BLaER1 (cell line): ENCODE measurements at regions not wholly inside any gene's neighbourhood (a gene's known extent, or its start where the extent isn't known, plus 50 kb on each side); places are given as distances from the start of the nearest gene placed in this dataset.

ENCODE experiments used
- H3K27ac ChIP-seq: shearing (Covaris generic); formaldehyde crosslinking; 2 replicates; pipeline ENCODE4 v1.8.1; 2022
- H3K27me3 ChIP-seq: shearing (Covaris generic); formaldehyde crosslinking; 2 replicates; pipeline ENCODE4 v1.8.1; 2022
- H3K36me3 ChIP-seq: shearing (Covaris generic); formaldehyde crosslinking; 2 replicates; pipeline ENCODE4 v1.8.1; 2022
- H3K4me1 ChIP-seq: shearing (Covaris generic); formaldehyde crosslinking; 2 replicates; pipeline ENCODE4 v1.8.1; 2022
- H3K4me2 ChIP-seq: shearing (Covaris generic); formaldehyde crosslinking; 2 replicates; pipeline ENCODE4 v1.8.1; 2022
- H3K4me3 ChIP-seq: shearing (Covaris generic); formaldehyde crosslinking; 2 replicates; pipeline ENCODE4 v1.8.1; 2022
- H3K9ac ChIP-seq: shearing (Covaris generic); formaldehyde crosslinking; 2 replicates; pipeline ENCODE4 v1.8.1; 2022
- H3K9me3 ChIP-seq: shearing (Covaris generic); formaldehyde crosslinking; 2 replicates; pipeline ENCODE4 v1.8.1; 2022
- H4K20me1 ChIP-seq: shearing (Covaris generic); formaldehyde crosslinking; 2 replicates; pipeline ENCODE4 v1.8.1; 2022
- Cebpa-rat ChIP-seq: shearing (Covaris generic); IDR thresholded peaks from 2 replicates; pipeline ENCODE4 v1.8.1; 2022

DNA sequence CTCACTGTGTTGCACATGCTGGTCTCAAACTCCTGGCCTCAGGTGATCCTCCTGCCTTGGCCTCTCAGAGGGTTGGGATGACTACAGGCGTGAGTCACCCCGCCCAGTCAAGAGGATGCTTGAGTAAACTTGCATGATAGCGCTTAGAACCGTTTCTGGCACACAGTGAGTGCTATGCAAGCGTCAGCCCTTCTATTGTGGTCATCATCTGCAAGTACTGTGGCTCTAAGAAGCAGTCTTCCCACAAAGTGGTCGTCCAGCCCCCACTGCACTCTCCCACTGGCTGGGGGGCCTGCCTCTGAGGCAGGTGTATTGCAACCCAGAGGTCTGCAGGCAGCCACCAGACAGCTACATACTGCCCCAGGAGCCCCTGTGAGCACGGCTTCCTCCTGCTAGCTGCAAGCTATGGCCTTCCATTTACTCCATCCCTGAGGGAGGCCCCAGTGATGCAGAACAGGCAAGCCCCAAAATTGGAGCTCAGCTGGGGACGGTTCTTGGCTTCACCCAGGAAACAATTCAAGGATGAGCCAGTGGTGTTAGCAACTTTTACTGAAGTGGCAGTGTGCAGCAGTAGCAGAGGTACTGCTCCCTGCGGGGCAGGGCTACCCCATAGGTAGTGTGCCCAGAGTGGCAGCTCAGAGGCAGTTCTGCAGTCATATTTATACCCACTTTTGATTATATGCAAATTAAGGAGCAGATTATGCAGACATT is 95.4 kb downstream of the LSM3 start:
- Histone ChIP-seq H3K4me3 (no peak overlapping the region), H3K9ac (no peak overlapping the region), H3K9me3 (no peaks in the 10 kb centered on the region), H4K20me1 (no peaks in the 10 kb centered on the region), H3K36me3 (no peaks in the 10 kb centered on the region), H3K4me2 (no peak overlapping the region), H3K4me1 (no peaks in the 10 kb centered on the region), H3K27me3 (no peaks in the 10 kb centered on the region), H3K27ac (no peak overlapping the region)
- TF ChIP-seq Cebpa-rat = no peak

GRCh38 chr3:14274612-14274936 is 96.0 kb downstream of the LSM3 start:
- H4K20me1 ChIP-seq = no peaks in the 10 kb centered on the region
- H3K36me3 ChIP-seq = no peaks in the 10 kb centered on the region
- no peaks in the 10 kb centered on the region for H3K27me3 ChIP-seq
- H3K4me2 ChIP-seq = no peak overlapping the region
- no peaks in the 10 kb centered on the region for H3K9me3 ChIP-seq
- H3K4me1 ChIP-seq = no peaks in the 10 kb centered on the region
- no peak overlapping the region for H3K27ac ChIP-seq
- H3K4me3 ChIP-seq = no peak overlapping the region
- TF ChIP-seq Cebpa-rat = no peak
- H3K9ac ChIP-seq = no peak overlapping the region

GRCh38 chr3:14274999-14275961 is 96.7 kb downstream of the LSM3 start:
- TF ChIP-seq Cebpa-rat = no peak
- no peak overlapping the region for H3K27ac ChIP-seq
- H4K20me1 ChIP-seq = no peaks in the 10 kb centered on the region
- H3K9ac ChIP-seq = no peak overlapping the region
- H3K9me3 ChIP-seq = no peaks in the 10 kb centered on the region
- no peaks in the 10 kb centered on the region for H3K36me3 ChIP-seq
- no peaks in the 10 kb centered on the region for H3K4me1 ChIP-seq
- H3K4me2 ChIP-seq = no peak overlapping the region
- no peaks in the 10 kb centered on the region for H3K27me3 ChIP-seq
- no peak overlapping the region for H3K4me3 ChIP-seq

- no peak overlapping the region for H3K4me2 ChIP-seq
- H3K9ac ChIP-seq = no peak overlapping the region
- H3K36me3 ChIP-seq = no peaks in the 10 kb centered on the region
- H3K9me3 ChIP-seq = no peaks in the 10 kb centered on the region
- H3K4me3 ChIP-seq = no peak overlapping the region
- H3K27me3 ChIP-seq = no peaks in the 10 kb centered on the region
- H3K27ac ChIP-seq = no peak overlapping the region
- H4K20me1 ChIP-seq = no peaks in the 10 kb centered on the region
- no peaks in the 10 kb centered on the region for H3K4me1 ChIP-seq
- TF ChIP-seq Cebpa-rat = no peak
Observed at GRCh38 chr3:14275962-14276909, 97.6 kb downstream of the LSM3 start.

DNA sequence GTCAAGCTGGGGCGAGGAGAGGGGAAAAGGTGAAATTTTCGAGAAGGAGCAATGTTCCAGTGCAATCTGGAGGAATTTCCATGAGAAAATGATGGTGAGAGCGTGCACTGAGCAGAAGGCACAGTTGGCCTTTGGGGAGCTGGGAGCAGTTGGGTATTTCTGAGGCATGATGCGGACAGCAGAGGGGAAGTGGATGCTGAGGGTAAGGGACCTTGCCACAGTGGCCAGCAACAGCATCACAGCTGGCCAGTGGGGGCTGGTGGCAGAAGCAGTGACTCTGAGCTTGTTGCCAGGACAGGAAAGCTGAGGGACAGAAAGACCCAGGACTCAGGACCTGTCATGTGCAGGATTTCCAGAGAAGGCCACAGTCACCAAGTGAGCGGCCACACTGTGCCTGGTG is 98.9 kb downstream of the LSM3 start:
- Histone ChIP-seq H4K20me1 (no peaks in the 10 kb centered on the region), H3K36me3 (no peaks in the 10 kb centered on the region), H3K9me3 (no peaks in the 10 kb centered on the region), H3K4me3 (no peak overlapping the region), H3K4me1 (no peaks in the 10 kb centered on the region), H3K4me2 (no peak overlapping the region), H3K9ac (no peak overlapping the region), H3K27me3 (no peaks in the 10 kb centered on the region), H3K27ac (no peak overlapping the region)
- no peak for TF ChIP-seq Cebpa-rat

GRCh38 chr3:14278265-14278798 is 99.7 kb downstream of the LSM3 start:
- H3K27ac ChIP-seq = no peak overlapping the region

GRCh38 chr3:14278799-14279625 is 100.4 kb downstream of the LSM3 start:
- Histone ChIP-seq H3K9ac (no peak overlapping the region), H3K4me1 (no peaks in the 10 kb centered on the region), H3K27me3 (no peaks in the 10 kb centered on the region), H3K36me3 (no peaks in the 10 kb centered on the region), H3K4me3 (no peak overlapping the region), H3K9me3 (no peaks in the 10 kb centered on the region), H4K20me1 (no peaks in the 10 kb centered on the region), H3K4me2 (no peak overlapping the region), H3K27ac (no peak overlapping the region)
- TF ChIP-seq Cebpa-rat = no peak

More at GRCh38 chr3:14278265-14278798, 99.7 kb downstream of the LSM3 start:
- no peak overlapping the region for H3K9ac ChIP-seq
- H4K20me1 ChIP-seq = no peaks in the 10 kb centered on the region
- no peaks in the 10 kb centered on the region for H3K9me3 ChIP-seq
- TF ChIP-seq Cebpa-rat = no peak
- no peak overlapping the region for H3K4me2 ChIP-seq
- H3K4me3 ChIP-seq = no peak overlapping the region
- H3K4me1 ChIP-seq = no peaks in the 10 kb centered on the region
- H3K36me3 ChIP-seq = no peaks in the 10 kb centered on the region
- no peaks in the 10 kb centered on the region for H3K27me3 ChIP-seq

- H3K27ac ChIP-seq = no peak overlapping the region
- no peak for TF ChIP-seq Cebpa-rat
- H3K9ac ChIP-seq = no peak overlapping the region
Observed at GRCh38 chr3:14279626-14280061, 101.0 kb downstream of the LSM3 start.

More at GRCh38 chr3:14279626-14280061, 101.0 kb downstream of the LSM3 start:
- Histone ChIP-seq H3K9me3 (no peaks in the 10 kb centered on the region), H3K36me3 (no peaks in the 10 kb centered on the region), H4K20me1 (no peaks in the 10 kb centered on the region), H3K4me1 (no peaks in the 10 kb centered on the region), H3K4me3 (no peak overlapping the region), H3K27me3 (no peaks in the 10 kb centered on the region), H3K4me2 (no peak overlapping the region)
